Stomach (tissue), 8 donors: ENCODE measurements at regions not wholly inside any gene's neighbourhood (a gene's known extent, or its start where the extent isn't known, plus 50 kb on each side); places are given as distances from the start of the nearest gene placed in this dataset.
A peak's percentile ranks its signal among the peaks of the same experiment; 100 is the strongest.

Experiments used
- DNase-seq, 2 donors: peaks; one replicate each; pipeline versions ENCODE4 v3.0.0 to v3.0.0-alpha.2; 2013 to 2019
- H3K27ac ChIP-seq, 5 donors: fragments of 200-600 bp in 4 of 5; sonication (generic) in 4 of 5; one replicate each; pipeline ENCODE4 v1.5.1; 2013 to 2019; ENCODE audit warnings: mild to moderate bottlenecking in 1 of 5, moderate library complexity in 1 of 5
- H3K27me3 ChIP-seq, 3 donors: fragments of 200-600 bp; sonication (generic); one replicate each; pipeline ENCODE4 v1.5.1; 2017 to 2019; ENCODE audit warnings: mixed run types in 1 of 3
- H3K36me3 ChIP-seq, 4 donors: fragments of 200-600 bp; sonication (generic); 1 replicate in 3 of 4; 2 replicates in 1 of 4; pipeline ENCODE4 v1.5.1; 2016 to 2019
- H3K4me1 ChIP-seq, 4 donors: fragments of 200-600 bp; sonication (generic); one replicate each; pipeline ENCODE4 v1.5.1; 2016 to 2019
- H3K4me3 ChIP-seq, 4 donors: fragments of 200-600 bp; sonication (generic) in 3 of 4; one replicate each; pipeline ENCODE4 v1.5.1; 2016 to 2019; ENCODE audit warnings: mild to moderate bottlenecking in 1 of 4
- H3K9me3 ChIP-seq, 4 donors: fragments of 200-600 bp; sonication (generic); one replicate each; pipeline ENCODE4 v1.5.1; 2016 to 2019
- CTCF ChIP-seq, 7 experiments: fragments of 450-650 bp in 4 of 7; fragments of 200-600 bp in 3 of 7; sonication (generic) in 3 of 7; IDR thresholded peaks; one replicate each; pipeline ENCODE4 v1.5.1; 2016 to 2019; ENCODE audit warnings: antibody characterized with exemption in 7 of 7, control low read depth in 2 of 7, mild to moderate bottlenecking in 1 of 7
- EP300 ChIP-seq: sonication (generic); formaldehyde crosslinking; IDR thresholded peaks from one replicate; pipeline ENCODE4 v1.6.1; 2017; ENCODE audit warnings: antibody characterized with exemption
- POLR2A ChIP-seq, 4 donors: fragments of 450-650 bp; IDR thresholded peaks; one replicate each; pipeline ENCODE4 v1.6.1; 2016; ENCODE audit warnings: antibody characterized with exemption in 4 of 4, control low read depth in 2 of 4, mild to moderate bottlenecking in 1 of 4, moderate library complexity in 1 of 4
- POLR2AphosphoS5 ChIP-seq, 3 donors: sonication (generic); formaldehyde crosslinking; IDR thresholded peaks; one replicate each; pipeline ENCODE4 v1.6.1; 2016; ENCODE audit warnings: antibody characterized with exemption in 3 of 3
- WGBS, 5 donors: extraction: QIAGEN DNeasy Blood & Tissue Kit in 3 of 5; methylation state at CpG; one replicate each; pipeline versions ENCODE4 v1.1.5 to v1.1.7; 2013 to 2018; 5-methylcytosine and 5-hydroxymethylcytosine counted together
- intact Hi-C: fragments of 100-400 bp; cut with DNase I; formaldehyde crosslinking; loops from one replicate; pipeline ENCODE4 v1.15.1; 2023; ENCODE audit warnings: low total_unique reads
- small RNA-seq, 4 donors: library from RNA; depleted of rRNA; stranded (forward); fragments of <200 nt; gene quantifications; one replicate each; pipeline ENCODE3, GENCODE V24; 2016
- donor health status: healthy with polysubstance abuse.
- donor health status: Bipolar disorder and iron deficiency.
- donor health status: healthy.

GRCh38 chr3:27536491-27536890 is 52.3 kb upstream of the SLC4A7 start:
- intact Hi-C loops: no loop called here
- Histone ChIP-seq H3K27me3 (no peaks in the 10 kb centered on the region), H3K27ac (peak overlapping the region in 1 of 5 donors; percentile 79), H3K9me3 (no peaks in the 10 kb centered on the region), H3K4me1 (peaks cover 13 to 31% (median 22%) of the 10 kb centered on the region in 4 donors), H3K36me3 (no peaks in the 10 kb centered on the region), H3K4me3 (no peak overlapping the region)
- no peak for TF ChIP-seq CTCF (IDR thresholded peaks at IDR 0.05)
- TF ChIP-seq POLR2AphosphoS5 (IDR thresholded peaks at IDR 0.05): no peak
- no peak for TF ChIP-seq POLR2A (IDR thresholded peaks at IDR 0.05)
- TF ChIP-seq EP300: no peak
- WGBS, 5 donors: 73 to 92% (median 90%) methylated on average over 1 of the region's 1 CpG
- DNase-seq: no peak

GRCh38 chr3:27535809-27536392 is 51.7 kb upstream of the SLC4A7 start:
- no peak overlapping the region for H3K4me3 ChIP-seq
- intact Hi-C loops: no loop called here
- peaks cover 13 to 31% (median 22%) of the 10 kb centered on the region in 4 donors for H3K4me1 ChIP-seq
- no peaks in the 10 kb centered on the region for H3K36me3 ChIP-seq
- H3K27me3 ChIP-seq: no peaks in the 10 kb centered on the region
- H3K9me3 ChIP-seq: no peaks in the 10 kb centered on the region
- peak overlapping the region in 3 of 5 donors; percentile 60 to 83 (median 79) for H3K27ac ChIP-seq
- no peak for DNase-seq
- TF ChIP-seq EP300: no peak
- TF ChIP-seq CTCF (IDR thresholded peaks at IDR 0.05): no peak
- no peak for TF ChIP-seq POLR2A (IDR thresholded peaks at IDR 0.05)
- TF ChIP-seq POLR2AphosphoS5 (IDR thresholded peaks at IDR 0.05): no peak
- WGBS, 5 donors: 52 to 95% (median 90%) methylated on average over 2 of the region's 2 CpGs

- H3K9me3 ChIP-seq: no peaks in the 10 kb centered on the region
- DNase-seq: peak; percentile 28 to 58
- intact Hi-C loops: no loop called here
- peak overlapping the region; percentile 12 to 83 (median 72) for H3K27ac ChIP-seq
- TF ChIP-seq POLR2AphosphoS5 (IDR thresholded peaks at IDR 0.05): peak in 2 of 3 donors; percentile 31 to 88
- no peak for TF ChIP-seq EP300
- TF ChIP-seq POLR2A (IDR thresholded peaks at IDR 0.05): no peak
- no peak for TF ChIP-seq CTCF (IDR thresholded peaks at IDR 0.05)
- WGBS, 5 donors: 25 to 33% (median 31%) methylated on average over 10 of the region's 10 CpGs
- no peak overlapping the region for H3K4me3 ChIP-seq
- no peaks in the 10 kb centered on the region for H3K36me3 ChIP-seq
- peaks cover 13 to 31% (median 22%) of the 10 kb centered on the region in 4 donors for H3K4me1 ChIP-seq
- no peaks in the 10 kb centered on the region for H3K27me3 ChIP-seq
These were observed 49.8 kb upstream of the SLC4A7 start for GRCh38 chr3:27533718-27534573.

Small RNA genes lying in the stretch of these regions (small RNA-seq; reads per million reads assigned to genes)
- gene AC098614.2: 0 reads per million in 4 donors
- 0 reads per million in 4 donors for gene RF00019
